Peyer's patch (tissue), 4 donors: ENCODE measurements at regions not wholly inside any gene's neighbourhood (a gene's known extent, or its start where the extent isn't known, plus 50 kb on each side); places are given as distances from the start of the nearest gene placed in this dataset.
A peak's percentile ranks its signal among the peaks of the same experiment; 100 is the strongest.

ENCODE experiments used
- DNase-seq, 3 donors: peaks; one replicate each; pipeline ENCODE4 v3.0.0-alpha.2; 2017 to 2019
- H3K27ac ChIP-seq, 4 donors: fragments of 200-600 bp; sonication (generic); one replicate each; pipeline ENCODE4 v1.5.1; 2016 to 2019
- H3K27me3 ChIP-seq, 2 donors: fragments of 200-600 bp; sonication (generic); one replicate each; pipeline ENCODE4 v1.5.1; 2019
- H3K36me3 ChIP-seq, 3 donors: fragments of 200-600 bp; sonication (generic); one replicate each; pipeline ENCODE4 v1.5.1; 2016 to 2019
- H3K4me1 ChIP-seq, 4 donors: fragments of 200-600 bp; sonication (generic); one replicate each; pipeline ENCODE4 v1.5.1; 2016 to 2019
- H3K4me3 ChIP-seq, 4 donors: fragments of 200-600 bp; sonication (generic); 1 replicate in 3 of 4; 2 replicates in 1 of 4; pipeline ENCODE4 v1.5.1; 2016 to 2019; ENCODE audit warnings: mild to moderate bottlenecking in 1 of 4
- H3K9me3 ChIP-seq, 4 donors: fragments of 200-600 bp; sonication (generic); one replicate each; pipeline ENCODE4 v1.5.1; 2016 to 2019; ENCODE audit warnings: mild to moderate bottlenecking in 1 of 4
- POLR2A ChIP-seq, 2 donors: fragments of 450-650 bp; IDR thresholded peaks; one replicate each; pipeline ENCODE4 v1.5.1; 2017; ENCODE audit warnings: antibody characterized with exemption in 2 of 2, mild to moderate bottlenecking in 2 of 2, moderate library complexity in 2 of 2
- TF ChIP-seq, protein P1 (sequence below), 6 experiments: fragments of 450-650 bp in 4 of 6; fragments of 200-600 bp in 2 of 6; sonication (generic) in 1 of 6; IDR thresholded peaks; one replicate each; pipeline ENCODE4 v1.5.1; 2017 to 2019; ENCODE audit warnings: antibody characterized with exemption in 6 of 6, mild to moderate bottlenecking in 3 of 6, moderate library complexity in 1 of 6

DNA sequence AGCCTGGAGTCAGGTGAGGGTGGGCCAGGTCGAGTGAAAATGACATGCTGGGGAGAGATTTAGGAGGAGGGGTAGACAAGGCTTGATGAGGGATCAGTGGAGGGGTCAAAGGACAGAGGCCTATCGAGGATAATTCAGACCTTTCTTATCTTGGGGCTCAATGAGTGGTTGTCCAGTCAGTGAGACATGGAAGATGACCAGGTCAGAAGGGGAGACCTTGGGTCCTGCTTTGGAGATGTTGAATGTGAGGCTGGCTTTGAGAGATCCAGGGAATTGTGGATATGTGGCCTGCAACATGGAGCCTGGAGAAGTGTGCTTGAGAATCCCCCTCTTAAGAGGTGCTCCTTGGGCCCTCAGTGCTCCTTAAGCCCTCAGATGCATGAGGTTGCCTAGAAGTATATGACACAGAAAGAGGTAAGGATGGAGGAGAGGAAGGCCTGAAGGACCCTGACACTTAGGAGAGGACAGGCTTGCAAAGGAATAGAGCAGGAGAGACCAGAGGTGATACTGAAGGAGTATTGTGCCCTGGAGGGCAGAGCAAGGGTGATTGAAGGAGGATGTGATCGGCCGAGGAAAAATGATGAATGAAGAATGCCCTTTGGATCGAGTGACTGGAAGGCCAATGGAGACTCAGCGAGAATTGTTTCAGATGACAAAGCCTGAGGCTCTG lies 129.8 kb upstream of the GPR26 start:
- peak in 1 of 3 donors; percentile 10 for DNase-seq

DNA sequence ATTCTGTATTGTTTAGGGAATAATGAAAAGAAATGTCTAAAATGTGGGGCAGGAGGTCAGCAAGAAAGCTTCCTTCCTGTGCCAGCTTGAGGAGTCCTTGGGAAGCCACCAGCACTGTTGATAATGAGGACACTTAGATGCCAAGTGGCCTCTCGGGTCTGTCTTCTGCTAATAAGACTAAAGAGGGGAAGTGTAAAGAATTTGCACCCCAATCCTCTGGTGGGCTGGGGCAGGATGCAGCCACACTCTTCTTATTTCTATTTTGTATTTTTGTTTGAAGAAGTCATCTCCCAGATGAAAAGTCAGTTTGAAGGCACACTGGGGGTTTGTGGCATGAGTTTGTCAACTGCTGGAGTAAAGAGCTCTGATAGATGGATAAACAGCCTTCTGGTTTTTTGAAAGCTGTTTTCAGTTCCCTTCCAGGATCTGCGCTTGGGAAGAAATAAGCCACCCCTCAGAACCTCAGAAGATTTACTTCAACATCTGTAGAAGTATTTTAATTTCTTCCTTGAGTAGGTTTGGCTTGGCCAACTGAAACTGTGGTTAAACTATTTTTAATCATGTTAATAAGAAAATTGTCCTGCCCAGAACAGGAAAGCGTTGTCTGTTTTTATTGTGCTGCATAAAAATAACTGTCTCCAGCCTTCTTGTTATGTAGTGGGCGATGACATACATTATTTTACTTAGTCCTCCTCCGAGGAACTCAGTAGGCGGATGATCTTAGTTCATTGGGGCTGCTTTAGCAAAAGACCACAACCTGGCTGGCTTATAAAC lies 128.8 kb upstream of the GPR26 start:
- Histone ChIP-seq H3K4me1 (no peaks in the 10 kb centered on the region), H3K4me3 (no peak overlapping the region), H3K27ac (no peak overlapping the region), H3K27me3 (no peaks in the 10 kb centered on the region), H3K9me3 (no peaks in the 10 kb centered on the region), H3K36me3 (no peaks in the 10 kb centered on the region)
- no peak for TF ChIP-seq POLR2A (IDR thresholded peaks at IDR 0.05)
- TF ChIP-seq, protein P1, sequence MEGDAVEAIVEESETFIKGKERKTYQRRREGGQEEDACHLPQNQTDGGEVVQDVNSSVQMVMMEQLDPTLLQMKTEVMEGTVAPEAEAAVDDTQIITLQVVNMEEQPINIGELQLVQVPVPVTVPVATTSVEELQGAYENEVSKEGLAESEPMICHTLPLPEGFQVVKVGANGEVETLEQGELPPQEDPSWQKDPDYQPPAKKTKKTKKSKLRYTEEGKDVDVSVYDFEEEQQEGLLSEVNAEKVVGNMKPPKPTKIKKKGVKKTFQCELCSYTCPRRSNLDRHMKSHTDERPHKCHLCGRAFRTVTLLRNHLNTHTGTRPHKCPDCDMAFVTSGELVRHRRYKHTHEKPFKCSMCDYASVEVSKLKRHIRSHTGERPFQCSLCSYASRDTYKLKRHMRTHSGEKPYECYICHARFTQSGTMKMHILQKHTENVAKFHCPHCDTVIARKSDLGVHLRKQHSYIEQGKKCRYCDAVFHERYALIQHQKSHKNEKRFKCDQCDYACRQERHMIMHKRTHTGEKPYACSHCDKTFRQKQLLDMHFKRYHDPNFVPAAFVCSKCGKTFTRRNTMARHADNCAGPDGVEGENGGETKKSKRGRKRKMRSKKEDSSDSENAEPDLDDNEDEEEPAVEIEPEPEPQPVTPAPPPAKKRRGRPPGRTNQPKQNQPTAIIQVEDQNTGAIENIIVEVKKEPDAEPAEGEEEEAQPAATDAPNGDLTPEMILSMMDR (IDR thresholded peaks at IDR 0.05) = no peak
- DNase-seq = no peak

More for the DNA sequence above, 129.8 kb upstream of the GPR26 start:
- Histone ChIP-seq H3K4me1 (no peaks in the 10 kb centered on the region), H3K27me3 (no peaks in the 10 kb centered on the region), H3K36me3 (no peaks in the 10 kb centered on the region), H3K9me3 (no peaks in the 10 kb centered on the region), H3K4me3 (no peak overlapping the region), H3K27ac (no peak overlapping the region)
- TF ChIP-seq, protein P1 (IDR thresholded peaks at IDR 0.05) = no peak
- no peak for TF ChIP-seq POLR2A (IDR thresholded peaks at IDR 0.05)

DNA sequence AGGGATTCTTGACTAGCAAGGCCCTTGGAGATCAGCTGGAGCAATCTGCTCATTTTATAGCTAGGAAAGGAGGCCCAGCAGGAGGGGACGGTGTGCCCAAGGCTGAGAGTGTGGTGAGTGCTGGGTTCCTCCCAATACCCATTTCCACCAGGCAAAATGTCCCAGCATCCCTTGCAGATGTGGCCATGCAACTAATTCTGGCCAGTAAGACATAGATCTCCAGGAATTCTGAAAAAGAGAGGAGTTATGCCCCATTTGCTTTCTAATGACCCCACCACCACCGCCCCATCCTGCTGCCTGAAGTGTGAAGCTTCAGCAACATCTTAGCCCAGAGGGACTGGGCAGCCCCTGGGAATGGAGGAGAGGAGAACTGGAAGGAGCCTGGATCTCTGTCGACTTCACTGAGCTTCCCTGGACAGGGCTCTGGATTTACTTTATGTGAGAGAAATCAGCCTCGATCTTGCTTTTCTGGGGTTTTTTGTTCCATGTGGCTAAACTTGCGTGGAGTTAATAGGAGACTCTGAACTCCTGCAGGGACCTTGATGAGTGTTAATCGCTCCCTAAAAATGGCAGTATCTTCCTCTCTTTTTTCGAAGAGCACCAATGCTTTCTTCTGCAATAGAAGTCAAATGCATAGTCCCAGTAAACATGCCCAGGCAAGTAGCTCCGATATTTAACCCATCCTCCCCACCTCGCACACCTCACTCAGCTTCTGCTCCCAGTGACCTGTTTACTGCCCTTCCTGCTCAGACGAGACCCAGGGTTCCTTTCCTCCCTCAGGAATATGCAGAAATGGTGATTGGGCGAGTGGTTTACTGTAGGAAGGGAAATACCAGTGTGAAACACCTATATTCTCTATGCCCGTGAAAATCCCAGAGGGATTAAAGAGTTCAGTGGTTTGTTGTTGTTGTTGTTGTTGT lies 127.5 kb upstream of the GPR26 start:
- Histone ChIP-seq H3K27ac (no peak overlapping the region), H3K4me3 (no peak overlapping the region), H3K4me1 (no peaks in the 10 kb centered on the region), H3K9me3 (no peaks in the 10 kb centered on the region), H3K27me3 (no peaks in the 10 kb centered on the region), H3K36me3 (no peaks in the 10 kb centered on the region)
- DNase-seq = no peak
- TF ChIP-seq, protein P1 (IDR thresholded peaks at IDR 0.05) = no peak
- TF ChIP-seq POLR2A (IDR thresholded peaks at IDR 0.05) = no peak

DNA sequence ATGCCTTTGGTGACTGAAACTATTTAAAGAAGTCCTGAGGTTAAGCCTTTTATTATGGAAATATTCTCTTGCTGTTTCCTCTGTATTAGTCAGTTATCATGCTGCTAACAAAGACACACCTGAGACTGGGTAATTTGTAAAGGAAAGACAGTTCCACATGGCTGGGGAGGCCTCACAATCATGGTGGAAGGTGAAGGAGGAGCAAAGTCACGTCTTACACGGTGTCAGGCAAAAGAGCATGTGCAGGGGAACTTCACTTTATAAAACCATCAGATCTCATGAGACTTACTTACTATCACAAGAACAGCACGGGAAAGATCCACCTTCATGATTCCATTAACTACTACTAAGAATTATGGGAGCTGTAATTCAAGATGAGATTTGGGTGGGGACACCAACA lies 121.2 kb upstream of the GPR26 start:
- H3K27ac ChIP-seq = no peak overlapping the region
- H3K4me1 ChIP-seq = no peaks in the 10 kb centered on the region
- TF ChIP-seq, protein P1 (IDR thresholded peaks at IDR 0.05) = no peak
- TF ChIP-seq POLR2A (IDR thresholded peaks at IDR 0.05) = no peak
- no peaks in the 10 kb centered on the region for H3K27me3 ChIP-seq
- H3K4me3 ChIP-seq = no peak overlapping the region
- no peaks in the 10 kb centered on the region for H3K9me3 ChIP-seq
- H3K36me3 ChIP-seq = no peaks in the 10 kb centered on the region
- DNase-seq = no peak

DNA sequence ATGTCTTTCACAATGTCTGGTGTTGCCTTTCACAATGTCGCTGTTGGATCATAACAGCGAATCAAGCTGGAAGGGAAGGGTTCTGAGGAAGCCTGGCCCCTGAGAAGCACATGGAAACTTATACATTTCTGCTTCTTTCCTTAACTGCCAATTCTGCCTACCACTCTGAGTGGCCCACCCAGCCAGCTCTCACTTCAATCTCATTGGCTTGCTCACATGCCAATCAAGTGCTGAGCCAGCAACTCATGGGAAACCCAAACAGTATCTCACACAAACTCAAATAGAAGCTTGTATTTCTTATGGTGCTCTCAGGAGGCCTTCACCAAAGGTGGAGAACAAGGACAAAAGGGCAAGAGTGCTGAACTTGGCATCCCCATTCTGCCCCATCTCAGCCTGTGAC lies 117.4 kb upstream of the GPR26 start:
- Histone ChIP-seq H3K4me1 (no peaks in the 10 kb centered on the region), H3K4me3 (no peak overlapping the region), H3K9me3 (no peaks in the 10 kb centered on the region), H3K27me3 (no peaks in the 10 kb centered on the region), H3K27ac (no peak overlapping the region), H3K36me3 (no peaks in the 10 kb centered on the region)
- DNase-seq = no peak
- TF ChIP-seq, protein P1 (IDR thresholded peaks at IDR 0.05) = no peak
- TF ChIP-seq POLR2A (IDR thresholded peaks at IDR 0.05) = no peak
